ENCODE measurements at regions not wholly inside any gene's neighbourhood (a gene's known extent, or its start where the extent isn't known, plus 50 kb on each side); places are given as distances from the start of the nearest gene placed in this dataset.

GRCh38 chr18:6616981-6617380, 112.5 kb upstream of the ARHGAP28 start:
- Histone ChIP-seq H3K9me3 (no peaks in the 10 kb centered on the region), H3K27me3 (no peaks in the 10 kb centered on the region), H3K36me3 (no peaks in the 10 kb centered on the region), H3K27ac (no peak overlapping the region), H3K4me1 (no peaks in the 10 kb centered on the region), H3K4me3 (no peak overlapping the region)
- TF ChIP-seq, protein P1, sequence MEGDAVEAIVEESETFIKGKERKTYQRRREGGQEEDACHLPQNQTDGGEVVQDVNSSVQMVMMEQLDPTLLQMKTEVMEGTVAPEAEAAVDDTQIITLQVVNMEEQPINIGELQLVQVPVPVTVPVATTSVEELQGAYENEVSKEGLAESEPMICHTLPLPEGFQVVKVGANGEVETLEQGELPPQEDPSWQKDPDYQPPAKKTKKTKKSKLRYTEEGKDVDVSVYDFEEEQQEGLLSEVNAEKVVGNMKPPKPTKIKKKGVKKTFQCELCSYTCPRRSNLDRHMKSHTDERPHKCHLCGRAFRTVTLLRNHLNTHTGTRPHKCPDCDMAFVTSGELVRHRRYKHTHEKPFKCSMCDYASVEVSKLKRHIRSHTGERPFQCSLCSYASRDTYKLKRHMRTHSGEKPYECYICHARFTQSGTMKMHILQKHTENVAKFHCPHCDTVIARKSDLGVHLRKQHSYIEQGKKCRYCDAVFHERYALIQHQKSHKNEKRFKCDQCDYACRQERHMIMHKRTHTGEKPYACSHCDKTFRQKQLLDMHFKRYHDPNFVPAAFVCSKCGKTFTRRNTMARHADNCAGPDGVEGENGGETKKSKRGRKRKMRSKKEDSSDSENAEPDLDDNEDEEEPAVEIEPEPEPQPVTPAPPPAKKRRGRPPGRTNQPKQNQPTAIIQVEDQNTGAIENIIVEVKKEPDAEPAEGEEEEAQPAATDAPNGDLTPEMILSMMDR (IDR thresholded peaks at IDR 0.05) = no peak
- DNase-seq (ENCODE audit: low spot score) = no peak

DNA sequence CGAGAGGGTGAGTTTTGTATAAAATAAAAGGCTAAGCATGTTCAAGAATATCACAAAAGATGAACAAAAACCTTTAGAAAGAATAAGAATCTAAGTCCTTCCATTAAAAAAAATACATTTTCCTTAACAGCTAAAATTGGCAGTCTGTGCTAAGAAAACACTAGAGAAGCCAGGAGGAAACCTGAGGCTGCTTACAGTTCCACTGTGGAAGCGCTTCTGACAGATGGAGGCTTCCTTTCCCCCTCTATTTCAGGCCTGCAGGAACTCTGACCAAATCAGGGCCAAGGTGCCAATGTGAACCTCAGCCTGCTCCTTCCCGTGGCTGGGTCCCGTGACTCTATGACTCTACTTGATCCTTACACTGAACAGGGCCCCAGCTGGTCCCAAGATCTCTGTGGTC, 108.1 kb upstream of the ARHGAP28 start:
- Histone ChIP-seq H3K27ac (no peak overlapping the region), H3K4me1 (peaks cover 0 to 11% of the 10 kb centered on the region in 2 donors), H3K27me3 (no peaks in the 10 kb centered on the region), H3K9me3 (no peaks in the 10 kb centered on the region), H3K36me3 (no peaks in the 10 kb centered on the region), H3K4me3 (no peak overlapping the region)
- no peak for DNase-seq (ENCODE audit: low spot score)
- TF ChIP-seq, protein P1 (IDR thresholded peaks at IDR 0.05) = no peak

GRCh38 chr18:6623278-6623677, 106.2 kb upstream of the ARHGAP28 start:
- Histone ChIP-seq H3K4me1 (peaks cover 0 to 11% of the 10 kb centered on the region in 2 donors), H3K36me3 (no peaks in the 10 kb centered on the region), H3K4me3 (no peak overlapping the region), H3K9me3 (no peaks in the 10 kb centered on the region), H3K27ac (no peak overlapping the region), H3K27me3 (no peaks in the 10 kb centered on the region)
- TF ChIP-seq, protein P1 (IDR thresholded peaks at IDR 0.05) = no peak
- DNase-seq (ENCODE audit: low spot score) = no peak

DNA sequence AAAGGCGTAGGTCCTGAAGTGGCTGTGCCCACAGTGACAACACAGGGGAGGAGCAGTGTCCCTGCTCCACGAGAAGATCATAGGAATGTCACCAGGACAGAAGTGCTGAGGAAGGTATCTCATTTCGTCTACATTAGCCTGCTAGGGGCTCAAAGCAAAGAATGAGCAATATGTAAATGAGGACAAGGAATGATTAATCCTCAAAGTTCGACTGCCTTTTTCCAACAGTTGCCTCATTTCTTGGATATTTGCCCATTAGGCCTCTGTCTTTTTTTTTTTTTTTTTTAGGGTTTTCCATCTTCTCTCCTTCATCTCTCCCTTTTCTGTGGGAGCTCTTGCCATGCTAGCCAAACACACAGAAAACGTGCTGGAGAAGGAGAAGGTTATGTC, 105.2 kb upstream of the ARHGAP28 start:
- TF ChIP-seq, protein P1 (IDR thresholded peaks at IDR 0.05) = no peak
- H3K36me3 ChIP-seq = no peaks in the 10 kb centered on the region
- no peaks in the 10 kb centered on the region for H3K27me3 ChIP-seq
- H3K4me3 ChIP-seq = no peak overlapping the region
- no peak for DNase-seq (ENCODE audit: low spot score)
- H3K9me3 ChIP-seq = no peaks in the 10 kb centered on the region
- H3K4me1 ChIP-seq = peaks cover 0 to 11% of the 10 kb centered on the region in 2 donors
- peak overlapping the region in 1 of 2 donors; percentile 58 for H3K27ac ChIP-seq

- H3K27me3 ChIP-seq = no peaks in the 10 kb centered on the region
- H3K27ac ChIP-seq = peak overlapping the region; percentile 26 to 58
- H3K4me1 ChIP-seq = peaks cover 0 to 11% of the 10 kb centered on the region in 2 donors
- no peaks in the 10 kb centered on the region for H3K9me3 ChIP-seq
- no peak overlapping the region for H3K4me3 ChIP-seq
- TF ChIP-seq, protein P1 (IDR thresholded peaks at IDR 0.05) = no peak
- no peaks in the 10 kb centered on the region for H3K36me3 ChIP-seq
- no peak for DNase-seq (ENCODE audit: low spot score)
Observed at GRCh38 chr18:6624661-6625311, 104.7 kb upstream of the ARHGAP28 start.

GRCh38 chr18:6625481-6625880, 104.0 kb upstream of the ARHGAP28 start:
- Histone ChIP-seq H3K4me3 (no peak overlapping the region), H3K27me3 (no peaks in the 10 kb centered on the region), H3K36me3 (no peaks in the 10 kb centered on the region), H3K4me1 (peaks cover 0 to 11% of the 10 kb centered on the region in 2 donors), H3K9me3 (no peaks in the 10 kb centered on the region), H3K27ac (peak overlapping the region in 1 of 2 donors; percentile 26)
- TF ChIP-seq, protein P1 (IDR thresholded peaks at IDR 0.05) = no peak
- DNase-seq (ENCODE audit: low spot score) = no peak

All from right atrium auricular region (tissue), 2 donors.